Thoracic aorta (tissue), 2 donors: ENCODE measurements at regions not wholly inside any gene's neighbourhood (a gene's known extent, or its start where the extent isn't known, plus 50 kb on each side); places are given as distances from the start of the nearest gene placed in this dataset.

Source experiments
- ATAC-seq: fragments of 150-250 bp; one replicate; pipeline ENCODE4 v1.8.0; 2017; ENCODE audit warnings: low read depth; ENCODE audit not compliant: insufficient number of reproducible peaks, low FRiP score
- DNase-seq: peaks from one replicate; pipeline ENCODE4 v3.0.0-alpha.2; 2020; ENCODE audit warnings: low spot score
- H3K27ac ChIP-seq, 2 donors: fragments of 200-600 bp; sonication (generic); 1 replicate in 1 of 2; 2 replicates in 1 of 2; pipeline ENCODE4 v1.5.1; 2016; ENCODE audit warnings: mild to moderate bottlenecking in 2 of 2, moderate library complexity in 2 of 2
- H3K27me3 ChIP-seq: fragments of 200-600 bp; sonication (generic); replicated peaks from 2 replicates; pipeline ENCODE4 v1.6.0; 2016; ENCODE audit warnings: mild to moderate bottlenecking; ENCODE audit not compliant: insufficient read depth
- H3K36me3 ChIP-seq: fragments of 200-600 bp; sonication (generic); one replicate; pipeline ENCODE4 v1.5.1; 2016
- H3K4me1 ChIP-seq, 2 donors: fragments of 200-600 bp; sonication (generic); 1 replicate in 1 of 2; 2 replicates in 1 of 2; pipeline versions ENCODE4 v1.5.1 to v1.6.0; 2016; ENCODE audit warnings: low read depth in 2 of 2, mild to moderate bottlenecking in 1 of 2; ENCODE audit not compliant: control insufficient read depth in 1 of 2
- H3K4me3 ChIP-seq: fragments of 200-600 bp; sonication (generic); 2 replicates; pipeline ENCODE4 v1.5.1; 2016; ENCODE audit warnings: mild to moderate bottlenecking
- H3K9me3 ChIP-seq: fragments of 200-600 bp; sonication (generic); 2 replicates; pipeline ENCODE4 v1.5.1; 2016
- CTCF ChIP-seq: fragments of 200-600 bp; sonication (generic); IDR thresholded peaks from one replicate; pipeline ENCODE4 v1.5.1; 2019; ENCODE audit warnings: antibody characterized with exemption

- Histone ChIP-seq H3K4me3 (no peak overlapping the region), H3K27me3 (no peaks in the 10 kb centered on the region), H3K9me3 (no peaks in the 10 kb centered on the region), H3K36me3 (no peaks in the 10 kb centered on the region), H3K27ac (no peak overlapping the region), H3K4me1 (no peaks in the 10 kb centered on the region)
- no peak for TF ChIP-seq CTCF
- DNase-seq (no peak), ATAC-seq (no peak)
Observed at GRCh38 chr7:28354601-28355402, 57.5 kb upstream of the CREB5 start.

- Histone ChIP-seq H3K4me3 (no peak overlapping the region), H3K27me3 (no peaks in the 10 kb centered on the region), H3K36me3 (no peaks in the 10 kb centered on the region), H3K4me1 (no peaks in the 10 kb centered on the region), H3K27ac (no peak overlapping the region), H3K9me3 (no peaks in the 10 kb centered on the region)
- ATAC-seq (no peak), DNase-seq (no peak)
- TF ChIP-seq CTCF: no peak
Observed at GRCh38 chr7:28355635-28356319, 56.5 kb upstream of the CREB5 start.

GRCh38 chr7:28356619-28357018 is 55.7 kb upstream of the CREB5 start:
- DNase-seq: no peak
- H3K4me1 ChIP-seq: no peaks in the 10 kb centered on the region
- no peak for TF ChIP-seq CTCF
- ATAC-seq: no peak
- H3K4me3 ChIP-seq: no peak overlapping the region
- H3K9me3 ChIP-seq: no peaks in the 10 kb centered on the region
- H3K27me3 ChIP-seq: no peaks in the 10 kb centered on the region
- no peaks in the 10 kb centered on the region for H3K36me3 ChIP-seq
- no peak overlapping the region for H3K27ac ChIP-seq

GRCh38 chr7:28358423-28358868 is 53.9 kb upstream of the CREB5 start:
- Histone ChIP-seq H3K4me1 (no peaks in the 10 kb centered on the region), H3K9me3 (no peaks in the 10 kb centered on the region), H3K27me3 (no peaks in the 10 kb centered on the region), H3K27ac (no peak overlapping the region), H3K4me3 (no peak overlapping the region), H3K36me3 (no peaks in the 10 kb centered on the region)
- ATAC-seq: no peak
- no peak for TF ChIP-seq CTCF
- no peak for DNase-seq

GRCh38 chr7:28360739-28361138 is 51.6 kb upstream of the CREB5 start:
- TF ChIP-seq CTCF: no peak
- ATAC-seq (no peak), DNase-seq (no peak)
- no peaks in the 10 kb centered on the region for H3K4me1 ChIP-seq
- no peak overlapping the region for H3K4me3 ChIP-seq
- no peak overlapping the region for H3K27ac ChIP-seq
- no peaks in the 10 kb centered on the region for H3K27me3 ChIP-seq
- no peaks in the 10 kb centered on the region for H3K9me3 ChIP-seq
- no peaks in the 10 kb centered on the region for H3K36me3 ChIP-seq
